Glomerular endothelial cell (primary cell): ENCODE measurements at regions not wholly inside any gene's neighbourhood (a gene's known extent, or its start where the extent isn't known, plus 50 kb on each side); places are given as distances from the start of the nearest gene placed in this dataset.
"Not testable (repeated sequence)": the region's sequence is repeated elsewhere in the genome, so short reads cannot be mapped to it uniquely, and the experiment has no call there.

Experiments
- DNase-seq: peaks from one replicate; pipeline ENCODE4 v3.0.0-alpha.2; 2011; ENCODE audit warnings: low read depth, low spot score; ENCODE audit errors: extremely low read depth

GRCh38 chr13:66074018-66074615, 1156.0 kb downstream of the PCDH9 start:
- DNase-seq, result no peak

GRCh38 chr13:66072097-66072496, 1158.0 kb downstream of the PCDH9 start:
- not testable (repeated sequence) for DNase-seq

GRCh38 chr13:66071608-66072007, 1158.5 kb downstream of the PCDH9 start:
- DNase-seq, result no peak

GRCh38 chr13:66071029-66071428, 1159.1 kb downstream of the PCDH9 start:
- no peak for DNase-seq

- DNase-seq, result no peak
Measured at GRCh38 chr13:66069570-66069969, 1160.6 kb downstream of the PCDH9 start.

GRCh38 chr13:66068683-66069082, 1161.5 kb downstream of the PCDH9 start:
- no peak for DNase-seq

- DNase-seq, result no peak
Measured at GRCh38 chr13:66048888-66049287, 1181.2 kb downstream of the PCDH9 start.

- no peak for DNase-seq
Measured at GRCh38 chr13:66040506-66040905, 1189.6 kb downstream of the PCDH9 start.

- DNase-seq, result no peak
Measured at GRCh38 chr13:66037096-66037495, 1193.0 kb downstream of the PCDH9 start.

- no peak for DNase-seq
Measured at GRCh38 chr13:66036636-66037035, 1193.5 kb downstream of the PCDH9 start.

- no peak for DNase-seq
Measured at GRCh38 chr13:66036024-66036614, 1194.0 kb downstream of the PCDH9 start.

GRCh38 chr13:66033924-66034323, 1196.2 kb downstream of the PCDH9 start:
- no peak for DNase-seq

GRCh38 chr13:66021846-66022245, 1208.3 kb downstream of the PCDH9 start:
- DNase-seq, result no peak

GRCh38 chr13:66014771-66015170, 1215.4 kb downstream of the PCDH9 start:
- DNase-seq, result no peak

- no peak for DNase-seq
Measured at GRCh38 chr13:66009241-66009640, 1220.9 kb downstream of the PCDH9 start.

GRCh38 chr13:66003558-66003957, 1226.6 kb downstream of the PCDH9 start:
- DNase-seq, result no peak

- DNase-seq, result no peak
Measured at GRCh38 chr13:66001140-66001539, 1229.0 kb downstream of the PCDH9 start.

- no peak for DNase-seq
Measured at GRCh38 chr13:65999411-65999810, 1230.7 kb downstream of the PCDH9 start.

- no peak for DNase-seq
Measured at GRCh38 chr13:65990684-65991083, 1239.5 kb downstream of the PCDH9 start.

GRCh38 chr13:65985612-65986011, 1244.5 kb downstream of the PCDH9 start:
- no peak for DNase-seq

- no peak for DNase-seq
Measured at GRCh38 chr13:65977525-65977924, 1252.6 kb downstream of the PCDH9 start.

GRCh38 chr13:65971541-65971940, 1258.6 kb downstream of the PCDH9 start:
- DNase-seq, result no peak

GRCh38 chr13:65966991-65967451, 1263.1 kb downstream of the PCDH9 start:
- DNase-seq, result no peak
